ENCODE measurements at regions not wholly inside any gene's neighbourhood (a gene's known extent, or its start where the extent isn't known, plus 50 kb on each side); places are given as distances from the start of the nearest gene placed in this dataset.

DNA sequence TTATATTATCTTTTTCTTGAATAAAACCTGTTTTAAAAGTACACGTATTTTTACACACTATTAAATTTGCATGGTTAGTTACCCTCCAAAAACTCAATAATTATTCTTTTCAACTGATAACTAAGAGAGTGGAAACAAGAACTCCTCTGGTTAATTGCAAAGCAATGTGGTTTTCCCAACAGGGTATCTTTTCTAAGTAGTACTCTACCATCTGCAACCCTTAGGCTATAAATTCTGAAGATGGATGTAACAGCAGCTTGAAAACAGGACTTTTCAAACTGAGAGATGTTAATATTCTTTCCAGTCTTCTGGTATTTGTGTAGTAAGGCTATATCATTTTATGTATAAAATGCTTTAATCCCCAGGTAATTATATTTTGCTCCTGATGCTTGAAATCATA is 916.1 kb upstream of the POT1 start:
- no peak for TF ChIP-seq CTCF (IDR thresholded peaks at IDR 0.05)
- DNase-seq (ENCODE audit: low spot score in 2 of 2) = no peak
- intact Hi-C loops (cut with DNase I) = no loop called here

DNA sequence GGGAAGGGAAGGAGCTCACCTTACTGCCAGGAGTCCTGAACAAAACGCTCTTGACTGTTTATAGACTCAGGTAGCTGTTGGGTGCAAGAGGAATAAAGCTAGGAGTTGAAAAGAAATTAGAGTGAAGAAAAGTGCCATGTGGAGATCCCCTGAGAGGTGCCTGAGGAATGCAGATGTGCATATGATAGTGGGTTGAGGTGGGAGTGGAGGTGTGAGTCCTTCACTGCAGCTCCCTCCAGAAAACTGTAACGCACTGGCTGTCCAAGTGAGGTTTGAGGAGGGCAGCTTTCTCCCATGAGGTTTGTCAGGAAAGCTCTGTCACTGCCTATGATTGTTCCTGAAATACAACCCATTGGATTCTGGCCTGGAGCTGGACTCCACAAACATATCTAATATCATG is 904.8 kb upstream of the POT1 start:
- H3K9me3 ChIP-seq = no peaks in the 10 kb centered on the region
- no peaks in the 10 kb centered on the region for H3K4me1 ChIP-seq
- intact Hi-C loops (cut with DNase I) = no loop called here
- no peaks in the 10 kb centered on the region for H3K36me3 ChIP-seq
- no peak for TF ChIP-seq CTCF (IDR thresholded peaks at IDR 0.05)
- no peak overlapping the region for H3K4me3 ChIP-seq
- no peak for DNase-seq (ENCODE audit: low spot score in 2 of 2)
- H3K27ac ChIP-seq = no peak overlapping the region
- no peaks in the 10 kb centered on the region for H3K27me3 ChIP-seq

More for the DNA sequence above, 916.1 kb upstream of the POT1 start:
- Histone ChIP-seq H3K27ac (no peak overlapping the region), H3K4me1 (no peaks in the 10 kb centered on the region), H3K4me3 (no peak overlapping the region), H3K9me3 (no peaks in the 10 kb centered on the region), H3K36me3 (no peaks in the 10 kb centered on the region), H3K27me3 (no peaks in the 10 kb centered on the region)

GRCh38 chr7:125833839-125834238 is 904.2 kb upstream of the POT1 start:
- intact Hi-C loops (cut with DNase I) = no loop called here
- no peak overlapping the region for H3K4me3 ChIP-seq
- no peak for TF ChIP-seq CTCF (IDR thresholded peaks at IDR 0.05)
- H3K9me3 ChIP-seq = no peaks in the 10 kb centered on the region
- H3K4me1 ChIP-seq = no peaks in the 10 kb centered on the region
- H3K27me3 ChIP-seq = no peaks in the 10 kb centered on the region
- H3K27ac ChIP-seq = no peak overlapping the region
- no peak for DNase-seq (ENCODE audit: low spot score in 2 of 2)
- no peaks in the 10 kb centered on the region for H3K36me3 ChIP-seq

DNA sequence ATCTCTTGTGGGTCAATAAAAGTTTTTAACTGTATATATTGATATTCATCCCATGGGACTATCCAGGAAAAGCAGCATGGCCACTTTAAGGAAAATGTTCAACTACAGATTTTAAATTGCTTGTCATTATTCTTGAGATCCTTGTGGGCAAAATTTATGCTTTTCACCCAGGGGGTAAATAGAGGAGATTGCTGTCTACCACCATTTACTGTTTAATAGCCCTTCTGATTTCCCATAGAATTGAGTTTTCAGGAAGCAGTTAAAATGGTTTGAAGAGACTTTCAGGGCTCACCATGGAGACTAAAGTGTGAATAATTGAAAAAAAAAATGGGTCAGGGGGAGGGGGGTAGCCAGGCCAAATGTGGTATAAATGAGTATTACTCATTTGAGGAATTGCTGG is 901.1 kb upstream of the POT1 start:
- H3K4me1 ChIP-seq = no peaks in the 10 kb centered on the region
- no peaks in the 10 kb centered on the region for H3K27me3 ChIP-seq
- DNase-seq (ENCODE audit: low spot score in 2 of 2) = no peak
- no peak overlapping the region for H3K4me3 ChIP-seq
- no peaks in the 10 kb centered on the region for H3K9me3 ChIP-seq
- H3K36me3 ChIP-seq = no peaks in the 10 kb centered on the region
- no peak overlapping the region for H3K27ac ChIP-seq
- TF ChIP-seq CTCF (IDR thresholded peaks at IDR 0.05) = no peak
- intact Hi-C loops (cut with DNase I) = no loop called here

GRCh38 chr7:125828153-125828700 is 898.6 kb upstream of the POT1 start:
- intact Hi-C loops (cut with DNase I) = no loop called here
- no peaks in the 10 kb centered on the region for H3K27me3 ChIP-seq
- no peak for DNase-seq (ENCODE audit: low spot score in 2 of 2)
- H3K4me1 ChIP-seq = no peaks in the 10 kb centered on the region
- no peak overlapping the region for H3K4me3 ChIP-seq
- TF ChIP-seq CTCF (IDR thresholded peaks at IDR 0.05) = no peak
- no peak overlapping the region for H3K27ac ChIP-seq
- H3K36me3 ChIP-seq = no peaks in the 10 kb centered on the region
- no peaks in the 10 kb centered on the region for H3K9me3 ChIP-seq

GRCh38 chr7:125823538-125823937 is 893.9 kb upstream of the POT1 start:
- no peaks in the 10 kb centered on the region for H3K4me1 ChIP-seq
- H3K36me3 ChIP-seq = no peaks in the 10 kb centered on the region
- no peak for DNase-seq (ENCODE audit: low spot score in 2 of 2)
- H3K4me3 ChIP-seq = no peak overlapping the region
- TF ChIP-seq CTCF (IDR thresholded peaks at IDR 0.05) = no peak
- intact Hi-C loops (cut with DNase I) = no loop called here
- no peak overlapping the region for H3K27ac ChIP-seq
- no peaks in the 10 kb centered on the region for H3K9me3 ChIP-seq
- no peaks in the 10 kb centered on the region for H3K27me3 ChIP-seq
